K562 (cell line): ENCODE measurements at regions not wholly inside any gene's neighbourhood (a gene's known extent, or its start where the extent isn't known, plus 50 kb on each side); places are given as distances from the start of the nearest gene placed in this dataset.

Experiments
- ATAC-seq: fragments of 200-7000 bp; cut with Tn5 transposase; 3 replicates; pipeline ENCODE4 v1.9.1; 2020; ENCODE audit warnings: moderate library complexity
- BruUV-seq: library from RNA; stranded (reverse); fragments of 400-500 nt; replicated peaks from 2 replicates; lab custom pipeline; 2021; lab: Mats Ljungman, UMichigan
- CTCF ChIA-PET: fragments of 300-600 bp; formaldehyde crosslinking; extraction: SDS; loops from one replicate; lab custom pipeline; 2021; ENCODE audit warnings: low intra/inter-chr PET ratio; lab: Yijun Ruan, JAX
- POLR2A ChIA-PET: fragments of 300-600, 350-650 bp; sonication (Branson Sonifier 250); formaldehyde crosslinking; extraction: SDS; loops from one replicate; lab custom pipeline; 2021; ENCODE audit warnings: antibody characterized with exemption, inconsistent platforms; lab: Yijun Ruan, JAX
- DNase-seq, 4 experiments: peaks; one replicate each; pipeline versions ENCODE4 v3.0.0 to v3.0.0-alpha.2; 2011 to 2018; ENCODE audit warnings: low spot score in 3 of 4, mixed read lengths in 3 of 4; ENCODE audit errors: extremely low read depth in 1 of 4
- FAIRE-seq: peaks from 2 replicates; lab custom pipeline; 2011; peaks lifted over from hg19 to GRCh38; lab: Jason Lieb, UNC
- H2AFZ ChIP-seq: 2 replicates; pipeline ENCODE4 v1.6.0; 2011; ENCODE audit warnings: low read depth, low read length, control low read depth, inconsistent platforms
- H3K27ac ChIP-seq: fragments of 200-600 bp; 3 replicates; pipeline ENCODE4 v1.8.0; 2011; ENCODE audit warnings: low read depth, mild to moderate bottlenecking, control low read depth, inconsistent platforms, low read length, moderate library complexity, mixed read lengths; ENCODE audit errors: extremely low read depth
- H3K27me3 ChIP-seq, 2 experiments: fragments of 300-600 bp in 1 of 2; 2 replicates in 1 of 2; 3 replicates in 1 of 2; pipeline versions ENCODE4 v1.6.0 to v1.8.0; 2011; ENCODE audit warnings: inconsistent platforms in 2 of 2, low read length in 2 of 2, mild to moderate bottlenecking in 1 of 2, mixed read lengths in 1 of 2, moderate library complexity in 1 of 2; ENCODE audit not compliant: control insufficient read depth in 2 of 2, insufficient read depth in 2 of 2
- H3K36me3 ChIP-seq: fragments of 300-600 bp; 3 replicates; pipeline ENCODE4 v1.8.0; 2011; ENCODE audit warnings: mild to moderate bottlenecking, low read length, inconsistent platforms; ENCODE audit not compliant: control insufficient read depth, insufficient read depth
- H3K4me1 ChIP-seq, 2 experiments: fragments of 200-600 bp in 1 of 2; replicated peaks in 1 of 2; 2 replicates in 1 of 2; 3 replicates in 1 of 2; pipeline versions ENCODE4 v1.5.1 to v1.8.0; 2011; ENCODE audit warnings: inconsistent platforms in 2 of 2, low read length in 2 of 2, mild to moderate bottlenecking in 1 of 2, mixed read lengths in 1 of 2, moderate library complexity in 1 of 2; ENCODE audit not compliant: control insufficient read depth in 2 of 2, insufficient read depth in 2 of 2
- H3K4me2 ChIP-seq: 2 replicates; pipeline ENCODE4 v1.6.1; 2011; ENCODE audit warnings: low read length, control low read depth, inconsistent platforms, mixed read lengths; ENCODE audit not compliant: insufficient read depth
- H3K4me3 ChIP-seq: fragments of 200-600 bp; sonication (generic), shearing (Covaris generic); 2 replicates; pipeline ENCODE4 v1.5.1; 2016; ENCODE audit warnings: control low read depth, inconsistent platforms
- H3K79me2 ChIP-seq: fragments of 200-600 bp; 3 replicates; pipeline ENCODE4 v1.8.0; 2011; ENCODE audit warnings: low read length, inconsistent platforms; ENCODE audit not compliant: control insufficient read depth, insufficient read depth
- H3K9ac ChIP-seq, 2 experiments: 2 replicates each; pipeline versions ENCODE4 v1.6.0 to v1.6.1; 2011; ENCODE audit warnings: low read depth in 2 of 2, low read length in 2 of 2, control low read depth in 1 of 2, inconsistent platforms in 1 of 2, mild to moderate bottlenecking in 1 of 2, mixed read lengths in 1 of 2; ENCODE audit not compliant: insufficient read depth in 1 of 2
- H3K9me1 ChIP-seq: one replicate; pipeline ENCODE4 v1.6.0; 2011; ENCODE audit warnings: inconsistent platforms, mild to moderate bottlenecking, low read length, moderate library complexity; ENCODE audit not compliant: control insufficient read depth, insufficient read depth
- H3K9me3 ChIP-seq: replicated peaks from 2 replicates; pipeline ENCODE4 v1.5.1; 2011; ENCODE audit warnings: low read depth, low read length, inconsistent platforms; ENCODE audit not compliant: control insufficient read depth, insufficient read depth
- H4K20me1 ChIP-seq: replicated peaks from 2 replicates; pipeline ENCODE4 v1.6.1; 2011; ENCODE audit warnings: low read length, inconsistent platforms, mixed read lengths; ENCODE audit not compliant: control insufficient read depth, insufficient read depth
- BMI1 ChIP-seq: fragments of 150-350 bp; IDR thresholded peaks from 2 replicates; pipeline ENCODE4 v1.6.1; 2014; ENCODE audit warnings: low read length
- DEAF1 ChIP-seq: fragments of 450-650 bp; formaldehyde crosslinking; IDR thresholded peaks from 2 replicates; pipeline ENCODE4 v1.4.0; 2020; ENCODE audit warnings: mild to moderate bottlenecking, moderate library complexity
- E2F6 ChIP-seq, 2 experiments: IDR thresholded peaks; 2 replicates each; pipeline ENCODE4 v1.6.1; 2011; ENCODE audit warnings: borderline replicate concordance in 1 of 2, control low read depth in 1 of 2, low read depth in 1 of 2, low read length in 1 of 2, mild to moderate bottlenecking in 1 of 2, mixed read lengths in 1 of 2, moderate library complexity in 1 of 2; ENCODE audit not compliant: insufficient read depth in 1 of 2, insufficient read length in 1 of 2, poor library complexity in 1 of 2, severe bottlenecking in 1 of 2; ENCODE audit errors: extremely low read depth in 1 of 2
- ESRRB ChIP-seq: fragments of 250-450 bp; sonication (Bioruptor Pico); IDR thresholded peaks from 2 replicates; pipeline ENCODE4 v1.5.0; 2020; ENCODE audit warnings: mild to moderate bottlenecking, moderate library complexity, borderline replicate concordance
- MBD2 ChIP-seq: sonication (generic); IDR thresholded peaks from 2 replicates; pipeline ENCODE4 v1.6.1; 2016; ENCODE audit warnings: low read depth, borderline replicate concordance
- RFX1 ChIP-seq: fragments of 450-650 bp; IDR thresholded peaks from 2 replicates; pipeline ENCODE4 v1.6.1; 2016; ENCODE audit warnings: mild to moderate bottlenecking, moderate library complexity
- ZEB2 ChIP-seq: fragments of 450-650 bp; IDR thresholded peaks from 2 replicates; pipeline ENCODE4 v1.6.1; 2016
- ZNF785 ChIP-seq: fragments of 250-450 bp; sonication (Bioruptor Pico); IDR thresholded peaks from 2 replicates; pipeline ENCODE4 v1.4.0; 2020; ENCODE audit warnings: mild to moderate bottlenecking
- WGBS: fragments of 100-300 bp; shearing (Covaris generic); methylation state at CpG from one replicate; pipeline ENCODE4 v1.1.6; 2016; ENCODE audit warnings: low coverage, mixed read lengths; ENCODE audit not compliant: insufficient coverage; ENCODE audit errors: missing lambda C conversion rate; 5-methylcytosine and 5-hydroxymethylcytosine counted together
- in situ Hi-C: fragments of 300-500 bp; cut with MboI; formaldehyde crosslinking; loops from 4 replicates; pipeline ENCODE4 v1.15.0; 2018; ENCODE audit warnings: inconsistent platforms, mixed read lengths
- intact Hi-C: fragments of 100-400 bp; cut with micrococcal nuclease; formaldehyde crosslinking; loops from 2 replicates; pipeline ENCODE4 v1.14.2; 2022
- TF ChIP-seq, protein P1 (sequence below): fragments of 200-800 bp; sonication (Bioruptor generic); IDR thresholded peaks from 2 replicates; pipeline ENCODE4 v1.6.1; 2017; ENCODE audit warnings: missing genetic modification characterization, missing compliant biosample characterization
- TF ChIP-seq, protein P2 (sequence below), 2 experiments: IDR thresholded peaks; 2 replicates each; pipeline ENCODE4 v1.6.1; 2012; ENCODE audit warnings: improper control_type of control experiment in 2 of 2, low read depth in 2 of 2, low read length in 2 of 2, borderline replicate concordance in 1 of 2

DNA sequence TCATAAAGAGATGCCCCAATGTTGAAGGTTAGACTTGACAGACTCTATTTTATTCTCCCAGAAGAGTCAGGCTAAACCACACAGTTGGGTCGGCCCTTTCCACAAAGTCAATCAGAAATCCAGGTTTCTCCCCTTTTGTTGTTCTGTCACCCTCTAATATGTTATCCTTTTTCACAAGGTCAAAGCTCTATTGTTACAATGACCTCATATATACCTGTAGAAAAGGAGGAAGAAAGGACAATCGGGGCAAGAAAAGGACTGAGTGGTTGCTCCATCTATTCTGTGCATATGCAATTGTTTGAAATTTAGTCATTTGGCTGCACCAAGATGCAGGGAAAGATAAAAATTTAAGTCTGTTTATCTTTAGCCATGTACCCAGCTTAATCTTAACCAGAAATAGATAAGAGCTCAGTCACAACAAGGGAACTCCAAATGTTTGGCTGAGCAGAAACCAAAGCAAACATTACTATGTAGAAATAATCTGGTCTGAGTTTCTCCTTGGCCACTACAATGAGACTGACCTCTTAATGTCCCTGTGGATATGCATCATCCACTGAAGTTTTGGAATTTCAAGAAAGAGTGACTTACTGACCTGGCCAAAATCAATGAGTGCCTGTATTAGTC lies 503.7 kb downstream of the GALC start (continued):
- TF ChIP-seq, protein P1, sequence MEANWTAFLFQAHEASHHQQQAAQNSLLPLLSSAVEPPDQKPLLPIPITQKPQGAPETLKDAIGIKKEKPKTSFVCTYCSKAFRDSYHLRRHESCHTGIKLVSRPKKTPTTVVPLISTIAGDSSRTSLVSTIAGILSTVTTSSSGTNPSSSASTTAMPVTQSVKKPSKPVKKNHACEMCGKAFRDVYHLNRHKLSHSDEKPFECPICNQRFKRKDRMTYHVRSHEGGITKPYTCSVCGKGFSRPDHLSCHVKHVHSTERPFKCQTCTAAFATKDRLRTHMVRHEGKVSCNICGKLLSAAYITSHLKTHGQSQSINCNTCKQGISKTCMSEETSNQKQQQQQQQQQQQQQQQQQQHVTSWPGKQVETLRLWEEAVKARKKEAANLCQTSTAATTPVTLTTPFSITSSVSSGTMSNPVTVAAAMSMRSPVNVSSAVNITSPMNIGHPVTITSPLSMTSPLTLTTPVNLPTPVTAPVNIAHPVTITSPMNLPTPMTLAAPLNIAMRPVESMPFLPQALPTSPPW, result no peak

GRCh38 chr14:87483271-87484260 lies 509.4 kb downstream of the GALC start:
- Histone ChIP-seq H3K4me2 (no peak overlapping the region), H3K4me3 (no peak overlapping the region), H2AFZ (no peak overlapping the region), H4K20me1 (no peaks in the 10 kb centered on the region), H3K27ac (no peak overlapping the region), H3K27me3 (no peaks in the 10 kb centered on the region), H3K79me2 (no peaks in the 10 kb centered on the region), H3K36me3 (no peaks in the 10 kb centered on the region), H3K4me1 (no peaks in the 10 kb centered on the region), H3K9me3 (no peaks in the 10 kb centered on the region), H3K9me1 (no peaks in the 10 kb centered on the region), H3K9ac (no peak overlapping the region)
- intact Hi-C loops (no loop called here), in situ Hi-C loops (no loop called here)
- CTCF ChIA-PET, result no interaction called here
- FAIRE-seq, result no peak
- POLR2A ChIA-PET, result no interaction called here
- no peak for DNase-seq
- TF ChIP-seq, protein P2, sequence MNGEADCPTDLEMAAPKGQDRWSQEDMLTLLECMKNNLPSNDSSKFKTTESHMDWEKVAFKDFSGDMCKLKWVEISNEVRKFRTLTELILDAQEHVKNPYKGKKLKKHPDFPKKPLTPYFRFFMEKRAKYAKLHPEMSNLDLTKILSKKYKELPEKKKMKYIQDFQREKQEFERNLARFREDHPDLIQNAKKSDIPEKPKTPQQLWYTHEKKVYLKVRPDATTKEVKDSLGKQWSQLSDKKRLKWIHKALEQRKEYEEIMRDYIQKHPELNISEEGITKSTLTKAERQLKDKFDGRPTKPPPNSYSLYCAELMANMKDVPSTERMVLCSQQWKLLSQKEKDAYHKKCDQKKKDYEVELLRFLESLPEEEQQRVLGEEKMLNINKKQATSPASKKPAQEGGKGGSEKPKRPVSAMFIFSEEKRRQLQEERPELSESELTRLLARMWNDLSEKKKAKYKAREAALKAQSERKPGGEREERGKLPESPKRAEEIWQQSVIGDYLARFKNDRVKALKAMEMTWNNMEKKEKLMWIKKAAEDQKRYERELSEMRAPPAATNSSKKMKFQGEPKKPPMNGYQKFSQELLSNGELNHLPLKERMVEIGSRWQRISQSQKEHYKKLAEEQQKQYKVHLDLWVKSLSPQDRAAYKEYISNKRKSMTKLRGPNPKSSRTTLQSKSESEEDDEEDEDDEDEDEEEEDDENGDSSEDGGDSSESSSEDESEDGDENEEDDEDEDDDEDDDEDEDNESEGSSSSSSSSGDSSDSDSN (IDR thresholded peaks at IDR 0.05; ENCODE audit: borderline replicate concordance in 1 of 2, low read depth in 2 of 2, low read length in 2 of 2), result no peak
- no peak for TF ChIP-seq DEAF1 (CRISPR knock-in tag)
- no peak for TF ChIP-seq ZEB2
- no peak for TF ChIP-seq BMI1
- no peak for TF ChIP-seq MBD2
- TF ChIP-seq ESRRB (CRISPR knock-in tag), result no peak
- TF ChIP-seq ZNF785 (CRISPR knock-in tag), result no peak
- no peak for TF ChIP-seq RFX1
- no peak for TF ChIP-seq E2F6 (IDR thresholded peaks at IDR 0.05; ENCODE audit: borderline replicate concordance in 1 of 2, extremely low read depth in 1 of 2, insufficient read depth in 1 of 2, insufficient read length in 1 of 2, low read depth in 1 of 2, low read length in 1 of 2, poor library complexity in 1 of 2, severe bottlenecking in 1 of 2)
- ATAC-seq, result no peak
- BruUV-seq, result no TSS peak
- WGBS, result 2% methylated on average over 5 of the region's 8 CpGs
